ENCODE measurements at regions not wholly inside any gene's neighbourhood (a gene's known extent, or its start where the extent isn't known, plus 50 kb on each side); places are given as distances from the start of the nearest gene placed in this dataset.
"Not testable (repeated sequence)": the region's sequence is repeated elsewhere in the genome, so short reads cannot be mapped to it uniquely, and the experiment has no call there.

DNA sequence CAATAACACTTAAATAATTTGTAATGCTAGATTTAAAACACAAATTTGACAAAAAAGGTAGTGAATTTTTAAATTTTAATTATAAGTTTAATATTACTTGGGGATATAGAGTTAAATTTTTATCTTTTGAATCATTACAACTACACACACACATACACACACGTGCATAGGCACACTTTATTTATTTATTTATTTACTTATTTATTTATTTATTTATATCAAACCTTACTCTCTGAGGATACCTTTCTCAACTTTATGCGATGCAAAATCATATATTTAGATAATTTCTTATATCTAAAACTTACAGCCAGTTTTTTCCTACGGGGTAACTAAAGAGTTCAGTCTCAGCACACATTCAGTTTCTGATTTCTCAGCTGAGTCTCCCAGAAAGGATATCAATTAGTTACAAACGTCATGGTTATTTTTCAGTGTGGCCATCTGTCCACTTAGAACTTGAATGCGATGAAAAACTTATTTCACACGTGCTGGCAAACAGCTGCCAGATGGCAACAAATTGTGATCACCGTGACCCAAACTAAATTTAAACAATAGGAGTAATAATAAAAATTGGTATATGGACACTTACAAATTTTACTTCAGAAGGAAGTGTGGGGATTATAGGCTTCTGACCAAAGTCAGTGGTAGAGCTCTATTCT is 683.1 kb upstream of the PRR20A start:
- no peak for DNase-seq (ENCODE audit: low spot score)

DNA sequence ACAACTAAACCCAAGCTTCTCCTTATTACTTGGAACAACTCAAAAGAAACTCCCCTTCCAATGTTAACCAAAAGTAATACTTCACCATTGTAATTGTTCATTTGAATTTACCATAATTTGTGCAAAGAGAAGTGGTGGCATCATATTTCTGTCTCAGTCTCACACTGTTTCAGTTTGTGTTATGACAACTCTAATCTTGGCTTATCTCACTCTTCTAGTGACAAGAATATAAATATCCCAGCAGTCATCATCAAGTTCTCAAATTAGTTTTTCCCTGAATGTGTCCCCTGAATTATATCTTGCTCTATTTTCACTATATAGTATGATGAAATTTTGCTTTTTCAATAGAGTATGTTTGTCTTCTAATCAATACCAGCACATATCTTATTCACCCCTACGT is 681.4 kb upstream of the PRR20A start:
- DNase-seq (ENCODE audit: low spot score): no peak

DNA sequence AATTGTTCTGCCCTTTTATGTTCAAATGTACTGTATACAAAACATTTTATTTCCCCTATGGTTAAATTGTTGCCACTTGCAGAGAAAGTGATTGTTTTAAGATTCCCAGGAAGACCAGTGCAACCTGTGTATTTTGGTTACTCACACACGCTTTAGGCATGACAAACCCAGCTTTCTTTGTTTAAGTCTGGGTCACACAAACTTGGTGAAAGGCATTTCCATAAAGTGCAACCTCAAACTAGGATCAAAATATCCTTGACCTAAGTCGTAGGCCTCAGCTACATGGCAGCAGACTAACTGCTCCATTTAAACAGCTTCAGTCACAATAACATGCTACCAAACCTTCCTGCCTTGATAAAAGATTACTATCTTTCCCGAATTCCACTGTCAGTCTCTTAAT is 639.0 kb upstream of the PRR20A start:
- DNase-seq (ENCODE audit: low spot score): no peak

DNA sequence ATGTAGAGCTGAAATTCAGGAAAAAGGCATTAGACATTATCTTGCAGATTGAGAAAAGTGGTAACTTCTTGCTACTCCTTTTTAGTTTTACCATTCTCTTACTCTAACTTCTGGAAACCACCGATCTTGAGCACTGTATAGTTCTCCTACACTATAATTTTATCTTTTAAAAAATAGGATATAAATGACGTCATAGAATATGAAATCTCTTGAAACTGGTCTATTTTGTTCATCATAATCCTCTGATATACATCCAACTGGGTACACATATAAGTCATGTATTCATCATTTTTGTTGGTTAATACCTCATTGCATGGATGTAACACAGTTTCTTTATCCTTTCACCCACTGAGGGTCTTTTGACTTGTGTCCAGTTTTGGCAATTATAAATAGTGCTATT is 629.9 kb upstream of the PRR20A start:
- DNase-seq (ENCODE audit: low spot score): no peak

DNA sequence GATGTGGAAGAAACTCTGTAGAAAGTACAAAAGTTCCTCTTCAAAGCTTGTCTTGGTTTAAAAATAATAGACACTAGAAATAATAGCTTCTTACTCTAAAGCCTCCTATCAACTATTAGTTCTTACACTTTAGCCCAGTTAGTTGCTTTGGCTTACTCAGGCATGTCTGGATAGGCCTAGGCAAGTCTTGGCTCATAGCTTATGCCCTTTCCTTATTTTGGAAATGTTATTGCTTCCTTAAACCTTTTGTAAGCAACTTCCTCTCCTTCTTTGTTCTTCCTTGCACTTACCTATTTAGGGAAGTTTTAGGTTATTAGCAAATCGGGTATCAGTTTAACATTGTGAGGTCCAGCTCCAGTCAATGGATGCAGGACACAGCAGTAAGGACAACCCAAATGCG is 628.4 kb upstream of the PRR20A start:
- DNase-seq (ENCODE audit: low spot score): not testable (repeated sequence)

DNA sequence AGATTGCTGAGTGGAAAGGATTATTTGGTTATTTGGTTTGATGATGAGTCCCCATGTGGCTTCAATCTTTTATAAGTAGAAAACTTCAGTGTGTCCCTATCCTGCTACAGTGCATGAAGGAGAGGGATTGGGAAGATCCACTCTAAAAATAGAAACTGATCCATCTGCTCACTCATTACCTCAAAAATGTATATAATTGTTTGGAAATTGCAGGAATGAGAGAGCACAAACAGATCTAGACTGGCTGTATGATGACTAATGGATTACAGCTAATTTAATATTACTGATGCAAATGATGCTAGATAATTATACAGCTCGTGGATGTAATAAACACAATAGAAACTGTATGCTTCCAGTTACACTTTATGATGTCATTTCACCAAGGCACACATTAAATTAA is 625.3 kb upstream of the PRR20A start:
- DNase-seq (ENCODE audit: low spot score): no peak

DNA sequence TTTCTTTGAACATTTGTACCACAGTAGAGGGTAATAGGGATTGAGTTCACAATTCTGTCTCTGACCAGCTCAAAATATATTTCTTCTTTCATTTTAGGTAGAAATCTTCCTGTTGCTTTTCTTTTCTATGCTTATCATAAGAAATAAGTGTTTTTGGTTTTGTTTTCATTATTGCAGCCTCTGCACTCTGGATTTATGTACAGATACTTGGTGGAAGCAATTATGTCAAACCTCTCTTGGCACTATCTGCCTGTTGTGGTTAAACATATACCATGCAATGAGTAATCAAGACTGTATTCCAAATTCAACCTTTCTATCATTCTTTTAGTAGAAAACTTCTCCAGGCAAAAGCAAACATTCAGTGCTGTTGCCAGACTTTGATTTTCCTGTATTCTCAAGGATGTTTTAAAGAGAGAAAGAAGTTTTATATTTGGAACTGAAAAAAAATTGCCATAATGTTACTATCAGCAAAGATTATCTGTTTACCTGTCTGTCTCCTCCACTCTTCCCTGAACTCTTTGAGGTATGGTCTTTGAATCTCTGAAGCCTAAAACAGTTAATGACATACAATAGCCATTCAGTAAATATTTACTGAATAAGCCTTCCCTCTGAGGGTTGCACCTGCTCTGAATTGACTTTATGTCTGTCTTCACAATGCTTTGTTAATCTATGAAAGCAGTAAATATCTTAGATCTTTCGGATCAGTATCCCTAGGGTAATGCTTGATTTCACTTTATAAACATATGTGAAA is 612.5 kb upstream of the PRR20A start:
- no peak for DNase-seq (ENCODE audit: low spot score)

DNA sequence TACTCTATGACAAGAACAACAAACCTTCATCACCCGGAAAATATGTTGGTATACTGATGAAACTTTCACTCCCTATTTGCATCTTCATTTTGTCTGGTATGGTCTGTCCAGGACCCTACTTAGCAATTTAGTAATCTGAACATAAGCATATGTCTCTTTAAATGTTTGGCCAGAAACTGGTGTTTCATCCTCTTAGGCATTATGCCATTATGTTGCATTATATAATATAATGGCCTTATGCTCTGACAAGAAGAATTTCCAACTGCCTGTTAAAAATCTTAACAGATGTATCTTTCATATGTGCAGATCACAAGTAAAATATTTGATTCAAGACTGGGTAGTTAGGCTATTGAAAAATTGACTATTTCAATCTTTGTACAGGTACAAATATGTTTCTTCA is 610.6 kb upstream of the PRR20A start:
- no peak for DNase-seq (ENCODE audit: low spot score)

DNA sequence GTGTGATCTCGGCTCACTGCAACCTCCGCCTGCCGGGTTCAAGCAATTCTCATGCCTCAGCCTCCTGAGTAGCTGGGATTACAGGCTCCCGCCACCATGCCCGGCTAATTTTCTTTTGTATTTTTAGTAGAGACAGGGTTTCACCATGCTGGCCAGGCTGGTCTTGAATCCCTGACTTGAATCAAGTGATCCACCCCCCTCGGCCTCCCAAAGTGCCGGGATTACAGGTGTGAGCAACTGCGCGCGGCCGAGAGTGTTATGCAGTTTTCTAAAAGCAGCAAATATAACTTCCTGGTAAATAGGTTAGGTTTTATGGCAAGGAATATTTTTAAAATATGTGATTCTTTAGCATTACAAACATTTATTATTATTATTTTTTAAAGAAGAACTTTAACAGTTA is 592.8 kb upstream of the PRR20A start:
- DNase-seq (ENCODE audit: low spot score): not testable (repeated sequence)

DNA sequence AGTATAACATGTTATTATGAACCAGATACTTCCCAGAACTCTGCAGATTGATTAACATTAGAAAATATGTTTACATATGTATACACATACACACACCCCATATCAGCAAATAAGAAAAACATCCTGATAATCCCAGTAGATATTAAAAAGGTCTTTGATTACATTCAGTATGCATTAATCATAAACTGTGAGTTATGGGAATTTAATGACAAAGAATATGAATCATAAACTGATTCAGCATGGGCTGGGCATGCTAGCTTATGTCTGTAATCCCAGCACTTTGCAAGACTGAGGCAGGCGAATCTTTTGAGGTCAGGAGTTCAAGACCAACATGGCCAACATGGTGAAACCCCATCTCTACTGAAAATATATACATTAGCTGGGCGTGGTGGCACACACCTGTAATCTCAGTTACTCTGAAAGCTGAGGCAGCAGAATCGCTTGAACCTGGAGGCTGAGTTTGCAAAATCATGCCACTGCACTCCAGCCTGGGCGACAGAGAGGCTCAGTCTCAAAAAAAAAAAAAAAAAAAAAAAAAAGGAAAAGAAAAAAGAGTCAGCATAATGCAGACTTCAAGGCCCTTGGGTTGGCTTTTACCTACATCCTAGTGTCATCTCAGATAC is 581.9 kb upstream of the PRR20A start:
- DNase-seq (ENCODE audit: low spot score): peak; percentile 68

DNA sequence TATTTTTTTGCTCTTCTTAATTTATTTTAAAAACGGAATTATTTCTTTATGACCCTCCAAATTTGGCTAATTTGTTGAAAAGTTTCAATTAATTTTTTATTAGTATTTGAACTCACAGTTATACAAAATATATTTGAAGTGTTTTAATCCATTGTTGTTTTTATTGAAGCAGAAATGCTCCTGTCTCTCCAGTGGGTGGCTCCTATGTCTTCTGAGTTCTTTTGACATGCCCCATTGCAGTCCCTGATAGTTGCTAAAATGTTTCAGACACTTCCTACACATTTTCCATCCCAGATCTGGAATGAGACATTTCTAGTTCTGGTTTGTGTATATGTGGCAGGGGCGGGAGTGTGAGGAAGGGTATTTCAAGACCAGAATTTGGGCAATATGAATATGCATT is 579.4 kb upstream of the PRR20A start:
- DNase-seq (ENCODE audit: low spot score): peak; percentile 61

DNA sequence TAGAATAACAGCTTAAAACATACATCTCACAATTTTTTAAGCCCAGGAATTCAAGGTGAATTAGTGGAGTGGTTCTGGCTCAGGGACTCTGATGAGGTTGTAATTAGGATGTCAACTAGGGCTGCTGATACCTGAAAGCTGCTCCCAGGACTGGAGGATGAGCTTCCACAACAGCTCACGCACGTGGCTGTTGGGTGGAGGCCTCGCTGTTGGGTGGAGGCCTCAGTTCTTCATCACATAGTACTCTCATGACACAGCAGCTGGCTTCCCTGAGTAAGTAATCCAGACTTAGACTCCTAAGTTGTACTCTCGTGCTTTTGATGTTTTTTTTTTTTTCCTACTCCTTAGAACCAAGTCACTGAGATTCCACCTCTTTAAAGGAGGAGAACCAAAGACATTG is 577.1 kb upstream of the PRR20A start:
- DNase-seq (ENCODE audit: low spot score): no peak

DNA sequence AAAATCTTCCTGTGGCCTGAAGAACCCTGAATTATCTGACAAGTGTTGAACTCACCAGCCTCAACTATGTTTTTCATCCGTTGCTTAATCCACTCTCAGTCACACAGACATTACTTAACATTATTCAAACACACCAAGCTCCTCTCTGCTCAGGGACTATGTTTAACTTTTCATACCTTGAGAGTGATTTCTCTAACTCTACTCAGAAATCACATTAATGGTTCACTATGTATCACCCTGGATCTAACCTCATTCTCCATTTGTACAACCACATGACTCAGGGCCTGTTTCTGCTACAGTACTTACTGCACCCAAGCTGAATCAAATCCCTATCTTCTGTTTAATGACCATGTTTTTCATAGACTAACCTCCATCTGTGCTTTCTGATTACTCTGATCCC is 553.7 kb upstream of the PRR20A start:
- no peak for DNase-seq (ENCODE audit: low spot score)

DNA sequence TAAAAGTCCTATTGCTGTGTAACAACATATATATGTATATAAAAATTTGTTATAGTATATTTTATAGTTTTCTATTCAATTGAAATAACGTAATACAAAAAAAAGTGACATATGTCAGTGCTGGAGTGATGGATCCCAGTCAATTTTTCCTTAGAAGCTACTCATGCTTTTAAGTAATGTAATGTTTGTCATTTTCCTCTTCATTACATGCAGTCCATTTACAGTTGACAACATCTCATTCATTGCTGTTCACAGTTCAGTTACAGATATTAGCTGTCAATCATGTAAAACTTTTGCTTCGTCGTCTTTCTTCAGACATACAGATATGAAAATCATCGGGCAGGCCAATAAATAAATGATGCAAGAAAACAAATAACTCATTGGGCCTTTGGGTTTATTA is 525.1 kb upstream of the PRR20A start:
- DNase-seq (ENCODE audit: low spot score): no peak

DNA sequence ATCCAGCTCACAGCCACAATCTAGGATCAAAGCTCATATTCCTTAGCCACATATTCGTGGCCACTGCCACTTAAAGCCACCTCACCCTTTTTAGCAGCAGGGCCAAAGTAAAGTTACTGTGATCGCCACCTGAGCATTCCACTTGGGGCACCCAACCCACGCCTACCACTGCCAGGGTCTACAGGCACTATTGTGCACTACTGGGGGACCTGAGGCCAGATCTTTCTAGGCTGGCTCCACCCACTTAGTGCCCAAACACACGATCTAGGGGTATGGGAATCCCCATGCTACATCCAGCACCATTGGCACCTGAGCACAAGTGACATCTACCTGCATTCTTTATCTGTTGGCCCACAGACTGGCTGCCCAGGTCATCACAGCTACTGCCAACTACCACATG is 517.9 kb upstream of the PRR20A start:
- no peak for DNase-seq (ENCODE audit: low spot score)

DNA sequence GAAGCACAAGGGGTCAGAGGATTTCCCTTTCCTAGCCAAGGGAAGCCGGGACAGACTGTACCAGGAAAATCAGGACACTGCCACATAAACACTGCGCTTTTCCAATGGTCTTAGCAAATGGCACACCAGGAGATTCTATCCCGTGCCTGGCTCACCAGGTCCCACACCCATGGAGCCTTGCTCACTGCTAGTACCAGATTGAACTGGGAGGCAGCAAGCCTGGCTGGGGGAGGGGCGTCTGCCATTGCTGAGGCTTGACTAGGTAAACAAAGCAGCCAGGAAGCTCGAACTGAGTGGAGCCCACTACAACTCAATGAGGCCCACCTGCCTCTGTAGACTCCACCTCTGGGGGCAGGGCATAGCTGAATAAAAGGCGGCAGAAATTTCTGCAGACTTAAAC is 511.8 kb upstream of the PRR20A start:
- DNase-seq (ENCODE audit: low spot score): not testable (repeated sequence)

DNA sequence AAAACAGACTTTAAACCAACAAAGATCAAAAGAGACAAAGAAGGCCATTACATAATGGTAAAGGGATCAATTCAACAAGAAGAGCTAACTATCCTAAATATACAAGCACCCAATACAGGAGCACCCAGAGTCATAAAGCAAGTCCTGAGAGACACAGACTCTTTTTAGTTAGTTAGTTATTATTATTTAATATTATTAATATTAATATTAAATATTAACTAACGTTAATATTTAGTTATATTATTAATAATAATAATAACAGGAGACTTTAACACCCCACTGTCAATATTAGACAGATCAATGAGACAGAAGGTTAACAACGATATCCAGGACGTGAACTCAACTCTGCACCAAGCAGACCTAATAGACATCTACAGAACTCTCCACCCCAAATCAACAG is 509.7 kb upstream of the PRR20A start:
- DNase-seq (ENCODE audit: low spot score): not testable (repeated sequence)

DNA sequence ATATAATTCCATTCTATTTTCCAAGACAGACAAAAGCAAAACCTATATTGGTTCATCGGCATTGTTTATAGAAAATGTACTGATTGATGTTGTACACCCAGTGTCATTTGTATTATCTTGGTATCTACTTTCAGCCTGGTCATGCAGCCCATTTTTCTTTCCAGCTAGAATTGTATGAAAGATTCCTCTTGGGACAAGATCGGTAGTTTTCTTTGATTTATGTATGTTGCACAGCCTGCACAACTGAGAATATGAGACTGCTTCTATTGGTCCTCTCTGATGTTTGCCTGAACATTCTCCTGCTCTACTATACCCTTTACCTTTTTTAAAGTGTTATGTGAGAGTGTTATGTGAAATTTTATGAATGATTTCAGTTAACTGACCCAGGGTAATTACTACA is 487.7 kb upstream of the PRR20A start:
- DNase-seq (ENCODE audit: low spot score): no peak

DNA sequence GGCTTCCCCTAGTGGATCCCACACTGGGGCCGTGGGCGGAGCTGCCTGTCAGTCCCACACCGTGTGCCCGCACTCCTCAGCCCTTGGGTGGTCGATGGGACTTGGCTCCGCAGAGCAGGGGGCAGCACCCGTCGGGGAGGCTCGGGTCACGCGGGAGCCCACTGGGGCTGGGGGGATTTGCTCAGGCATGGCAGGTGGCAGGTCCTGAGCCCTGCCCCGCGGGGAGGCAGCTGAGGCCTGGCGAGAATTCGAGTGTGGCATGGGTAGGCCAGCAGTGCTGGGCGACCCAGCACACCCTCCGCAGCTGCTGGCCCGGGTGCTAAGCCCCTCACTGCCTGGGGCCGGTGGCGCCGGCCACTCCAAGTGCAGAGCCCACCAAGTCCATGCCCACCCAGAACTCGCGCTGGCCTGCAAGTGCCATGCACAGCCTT is 481.7 kb upstream of the PRR20A start:
- DNase-seq (ENCODE audit: low spot score): no peak

DNA sequence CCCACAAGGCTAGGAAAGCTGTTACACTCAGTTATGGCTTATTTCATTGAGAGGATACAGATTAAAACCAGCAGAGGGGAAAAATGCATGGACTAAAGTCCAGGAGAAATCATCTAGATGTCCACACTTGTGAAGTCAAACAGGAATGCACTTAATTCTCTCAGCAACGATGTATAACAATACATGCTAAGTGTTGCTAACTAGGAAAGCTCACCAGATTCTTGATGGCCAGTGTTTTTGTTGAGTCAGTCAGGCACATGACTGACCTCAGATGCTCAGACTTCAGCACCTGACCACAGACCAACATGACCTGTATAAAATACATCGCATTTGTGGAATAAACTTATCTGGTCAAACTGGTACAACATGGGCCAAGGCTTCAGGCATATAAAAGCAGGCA is 470.2 kb upstream of the PRR20A start:
- DNase-seq (ENCODE audit: low spot score): no peak

DNA sequence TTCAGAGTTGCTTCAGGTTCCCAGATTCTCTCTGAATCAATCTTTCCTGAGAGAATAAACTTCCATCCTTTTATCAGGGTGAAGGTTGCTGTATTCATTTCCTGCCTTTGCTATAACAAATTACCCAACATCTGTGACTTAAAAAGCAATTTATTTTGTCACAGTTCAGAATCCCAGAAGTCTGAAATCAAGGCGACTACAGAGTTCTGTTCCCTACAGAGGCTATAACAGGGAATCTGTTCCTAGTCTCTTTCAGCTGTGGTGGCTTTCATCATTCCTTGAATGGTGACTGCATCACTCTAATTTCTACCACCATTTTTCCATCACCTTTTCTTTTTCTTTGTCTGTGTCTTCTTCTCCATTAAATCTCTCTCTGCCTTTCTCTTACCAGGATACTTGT is 459.3 kb upstream of the PRR20A start:
- DNase-seq (ENCODE audit: low spot score): no peak

DNA sequence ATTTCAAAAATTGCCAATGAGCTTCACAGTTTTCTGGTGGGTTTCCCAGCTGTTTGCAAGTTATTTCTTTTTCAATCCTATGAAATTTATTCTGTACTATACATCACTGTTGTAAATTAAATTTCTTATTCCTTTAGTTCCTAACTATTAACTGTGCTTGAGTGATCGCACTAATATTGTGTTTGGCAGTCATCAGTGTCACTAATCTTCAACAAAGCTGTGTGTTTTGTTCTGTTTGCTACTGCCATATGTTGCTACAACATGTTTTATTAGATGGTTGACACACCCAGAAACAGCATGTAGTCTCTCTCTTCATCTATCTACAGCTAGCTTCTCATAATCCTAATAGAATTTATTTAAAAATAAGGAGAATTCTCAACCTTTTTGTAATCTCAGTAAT is 453.6 kb upstream of the PRR20A start:
- DNase-seq (ENCODE audit: low spot score): no peak

DNA sequence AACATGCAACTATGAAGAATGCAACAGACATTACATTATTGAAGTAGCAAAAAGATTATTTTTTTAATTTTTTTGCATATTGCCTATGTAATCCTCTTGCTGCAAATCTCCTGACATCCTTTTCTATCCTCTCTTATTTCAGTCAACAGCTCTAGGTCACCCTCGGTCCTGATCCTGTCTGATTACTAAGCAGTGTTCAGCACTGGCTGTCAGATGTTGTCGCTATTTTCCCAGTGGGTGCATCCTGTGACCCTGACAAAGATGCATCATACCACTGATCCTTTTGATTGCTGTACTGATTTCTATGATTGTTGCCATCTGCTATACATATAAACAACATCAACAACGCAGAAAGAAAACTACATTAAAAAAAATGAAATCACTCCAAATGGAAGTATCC is 443.7 kb upstream of the PRR20A start:
- DNase-seq (ENCODE audit: low spot score): no peak

DNA sequence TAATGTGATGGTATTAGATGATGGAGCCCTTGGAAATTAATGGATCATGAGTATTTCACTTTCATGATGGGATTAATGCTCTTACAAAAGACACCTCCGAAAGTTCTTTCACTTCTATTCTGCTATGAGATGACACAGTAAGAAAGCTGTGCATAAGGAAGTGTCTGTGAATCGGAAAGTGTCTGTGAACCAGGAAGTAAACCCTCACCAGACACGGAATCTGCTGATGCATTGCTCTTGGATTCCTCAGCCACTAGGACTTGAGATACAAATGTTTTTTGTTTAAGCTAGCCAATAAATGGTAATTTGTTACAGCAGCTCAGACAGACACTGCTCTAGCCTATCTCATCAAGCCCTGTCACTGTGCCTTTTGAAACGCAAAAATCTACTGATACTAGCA is 440.4 kb upstream of the PRR20A start:
- DNase-seq (ENCODE audit: low spot score): no peak

All from RKO (cell line).